Kidney (tissue), 13 donors: ENCODE measurements at regions not wholly inside any gene's neighbourhood (a gene's known extent, or its start where the extent isn't known, plus 50 kb on each side); places are given as distances from the start of the nearest gene placed in this dataset.

Experiments used
- DNase-seq, 5 donors: peaks; one replicate each; pipeline ENCODE4 v3.0.0-alpha.2; 2013 to 2020
- FAIRE-seq: peaks from 2 replicates; lab custom pipeline; 2012; peaks lifted over from hg19 to GRCh38; lab: Jason Lieb, UNC
- H3K27ac ChIP-seq, 2 donors: one replicate each; pipeline ENCODE4 v1.7.0; 2013; ENCODE audit warnings: low read depth in 2 of 2, low read length in 2 of 2, inconsistent platforms in 1 of 2
- H3K27me3 ChIP-seq: one replicate; pipeline ENCODE4 v1.7.1; 2013; ENCODE audit warnings: low read length, inconsistent platforms; ENCODE audit not compliant: control insufficient read depth, insufficient read depth
- H3K36me3 ChIP-seq, 3 donors: one replicate each; pipeline versions ENCODE4 v1.7.0 to v1.7.1; 2013; ENCODE audit warnings: low read length in 3 of 3, control low read depth in 1 of 3, inconsistent platforms in 1 of 3; ENCODE audit not compliant: insufficient read depth in 3 of 3, control insufficient read depth in 2 of 3
- H3K4me1 ChIP-seq, 3 donors: one replicate each; pipeline versions ENCODE4 v1.7.0 to v1.7.1; 2013; ENCODE audit warnings: low read length in 3 of 3, inconsistent platforms in 1 of 3, low read depth in 1 of 3; ENCODE audit not compliant: control insufficient read depth in 2 of 3, insufficient read depth in 2 of 3
- H3K4me3 ChIP-seq, 3 donors: one replicate each; pipeline versions ENCODE4 v1.7.0 to v1.8.1; 2013; ENCODE audit warnings: low read length in 3 of 3, control low read depth in 1 of 3, inconsistent platforms in 1 of 3
- H3K9ac ChIP-seq, 3 donors: one replicate each; pipeline versions ENCODE4 v1.7.0 to v1.7.1; 2013; ENCODE audit warnings: low read length in 3 of 3, control low read depth in 1 of 3, inconsistent platforms in 1 of 3
- H3K9me3 ChIP-seq, 3 donors: one replicate each; pipeline versions ENCODE4 v1.7.0 to v1.7.1; 2013; ENCODE audit warnings: low read length in 3 of 3, control low read depth in 1 of 3, inconsistent platforms in 1 of 3; ENCODE audit not compliant: control insufficient read depth in 2 of 3, insufficient read depth in 1 of 3
- CTCF ChIP-seq: IDR thresholded peaks from 3 replicates; pipeline ENCODE4 v1.5.1; 2012; ENCODE audit warnings: mild to moderate bottlenecking, moderate library complexity, borderline replicate concordance; ENCODE audit not compliant: insufficient read depth; ENCODE audit errors: extremely low read depth
- intact Hi-C: fragments of 100-400 bp; cut with DNase I; formaldehyde crosslinking; loops from one replicate; pipeline ENCODE4 v1.11.1; 2022
- donor health status: control.
- donor health status: control.
- donor health status: control.
- donor health status: control.
- donor health status: control.
- donor health status: DM: yes; HTN: yes; CAD: no.
- donor health status: Normal renal cell carcinoma (clear cell type).

- Histone ChIP-seq H3K4me3 (no peak overlapping the region), H3K9me3 (no peaks in the 10 kb centered on the region), H3K4me1 (peaks cover 5 to 27% (median 16%) of the 10 kb centered on the region in 3 donors), H3K27ac (peak overlapping the region in 1 of 2 donors; percentile 25), H3K27me3 (no peaks in the 10 kb centered on the region), H3K36me3 (no peaks in the 10 kb centered on the region), H3K9ac (no peak overlapping the region)
- TF ChIP-seq CTCF: no peak
- no peak for FAIRE-seq
- intact Hi-C loops: no loop called here
- DNase-seq: no peak
Measured at GRCh38 chr3:177596248-177596815, 399.1 kb upstream of the TBL1XR1 start.

- H3K4me1 ChIP-seq: peaks cover 5 to 27% (median 16%) of the 10 kb centered on the region in 3 donors
- TF ChIP-seq CTCF: no peak
- H3K9me3 ChIP-seq: no peaks in the 10 kb centered on the region
- DNase-seq: peak in 2 of 5 donors; percentile 38 to 52
- H3K4me3 ChIP-seq: no peak overlapping the region
- no peak for FAIRE-seq
- intact Hi-C loops: no loop called here
- no peaks in the 10 kb centered on the region for H3K36me3 ChIP-seq
- H3K9ac ChIP-seq: no peak overlapping the region
- peak overlapping the region in 1 of 2 donors; percentile 40 for H3K27ac ChIP-seq
- H3K27me3 ChIP-seq: no peaks in the 10 kb centered on the region
Measured at GRCh38 chr3:177596816-177597271, 399.6 kb upstream of the TBL1XR1 start.

- Histone ChIP-seq H3K9me3 (no peaks in the 10 kb centered on the region), H3K27me3 (no peaks in the 10 kb centered on the region), H3K27ac (peak overlapping the region; percentile 40 to 44), H3K9ac (no peak overlapping the region), H3K4me3 (peak overlapping the region in 1 of 3 donors; percentile 20), H3K4me1 (peaks cover 5 to 27% (median 16%) of the 10 kb centered on the region in 3 donors), H3K36me3 (no peaks in the 10 kb centered on the region)
- TF ChIP-seq CTCF: no peak
- intact Hi-C loops: no loop called here
- FAIRE-seq: no peak
- DNase-seq: peak in 3 of 5 donors; percentile 54 to 91 (median 71)
Measured at GRCh38 chr3:177597311-177598096, 400.2 kb upstream of the TBL1XR1 start.
